HEK293 (cell line): ENCODE measurements at regions not wholly inside any gene's neighbourhood (a gene's known extent, or its start where the extent isn't known, plus 50 kb on each side); places are given as distances from the start of the nearest gene placed in this dataset.

Experiments used
- HOXA7 ChIP-seq: sonication (generic); formaldehyde crosslinking; IDR thresholded peaks from 2 replicates; pipeline ENCODE4 v1.8.1; 2022; ENCODE audit warnings: missing genetic modification reagents, borderline replicate concordance
- PBX3 ChIP-seq: sonication (generic); formaldehyde crosslinking; IDR thresholded peaks from 2 replicates; pipeline ENCODE4 v1.8.1; 2022; ENCODE audit warnings: mild to moderate bottlenecking, moderate library complexity, missing genetic modification reagents
- REPIN1 ChIP-seq: fragments of 450-650 bp; formaldehyde crosslinking; IDR thresholded peaks from 2 replicates; pipeline ENCODE4 v1.5.1; 2017; ENCODE audit warnings: missing biosample characterization, missing genetic modification characterization, low read depth
- ZBTB17 ChIP-seq: fragments of 450-650 bp; formaldehyde crosslinking; IDR thresholded peaks from 2 replicates; pipeline ENCODE4 v1.5.1; 2016; ENCODE audit warnings: missing biosample characterization, missing genetic modification characterization
- ZNF121 ChIP-seq: fragments of 450-650 bp; formaldehyde crosslinking; IDR thresholded peaks from 2 replicates; pipeline ENCODE4 v1.5.1; 2016; ENCODE audit warnings: missing biosample characterization, missing genetic modification characterization
- ZNF184 ChIP-seq: fragments of 450-650 bp; IDR thresholded peaks from 2 replicates; pipeline ENCODE4 v1.5.1; 2018; ENCODE audit warnings: missing biosample characterization, mild to moderate bottlenecking, missing genetic modification characterization
- ZNF223 ChIP-seq: fragments of 450-650 bp; formaldehyde crosslinking; IDR thresholded peaks from 2 replicates; pipeline ENCODE4 v1.5.1; 2016; ENCODE audit warnings: missing biosample characterization, missing genetic modification characterization
- ZNF335 ChIP-seq: fragments of 450-650 bp; formaldehyde crosslinking; conservative IDR thresholded peaks from 2 replicates; pipeline ENCODE4 v1.5.1; 2016; ENCODE audit warnings: missing biosample characterization, missing genetic modification characterization
- TF ChIP-seq, protein P1 (sequence below): fragments of 450-650 bp; formaldehyde crosslinking; IDR thresholded peaks from 2 replicates; pipeline ENCODE4 v1.5.0; 2017; ENCODE audit warnings: missing biosample characterization, missing genetic modification characterization, borderline replicate concordance
- TF ChIP-seq, protein P2 (sequence below): fragments of 450-650 bp; formaldehyde crosslinking; IDR thresholded peaks from 2 replicates; pipeline ENCODE4 v1.5.1; 2016; ENCODE audit warnings: missing biosample characterization, missing genetic modification characterization

DNA sequence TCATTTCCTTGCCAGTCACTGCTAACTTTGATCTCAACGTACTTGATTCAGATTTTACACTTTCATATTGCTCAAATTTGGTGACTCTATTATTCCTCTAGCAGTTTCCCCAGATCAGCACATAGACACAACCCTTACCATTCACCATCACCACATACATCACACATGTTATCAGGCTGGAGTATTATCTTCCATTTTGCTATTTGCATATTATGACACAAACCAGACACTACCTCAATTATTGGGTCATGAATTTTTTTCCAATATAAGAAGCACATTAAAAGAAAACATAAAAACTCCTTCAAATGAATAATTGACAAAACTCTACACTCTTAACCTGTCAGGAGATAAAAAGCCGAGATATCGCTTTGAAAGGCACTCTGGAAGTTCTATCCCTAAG, 1166.7 kb upstream of the B3GALT2 start:
- TF ChIP-seq ZNF184 (tag by site-specific recombination) = no peak
- no peak for TF ChIP-seq PBX3
- TF ChIP-seq ZNF335 (tag by site-specific recombination) = no peak
- no peak for TF ChIP-seq REPIN1
- TF ChIP-seq, protein P1, sequence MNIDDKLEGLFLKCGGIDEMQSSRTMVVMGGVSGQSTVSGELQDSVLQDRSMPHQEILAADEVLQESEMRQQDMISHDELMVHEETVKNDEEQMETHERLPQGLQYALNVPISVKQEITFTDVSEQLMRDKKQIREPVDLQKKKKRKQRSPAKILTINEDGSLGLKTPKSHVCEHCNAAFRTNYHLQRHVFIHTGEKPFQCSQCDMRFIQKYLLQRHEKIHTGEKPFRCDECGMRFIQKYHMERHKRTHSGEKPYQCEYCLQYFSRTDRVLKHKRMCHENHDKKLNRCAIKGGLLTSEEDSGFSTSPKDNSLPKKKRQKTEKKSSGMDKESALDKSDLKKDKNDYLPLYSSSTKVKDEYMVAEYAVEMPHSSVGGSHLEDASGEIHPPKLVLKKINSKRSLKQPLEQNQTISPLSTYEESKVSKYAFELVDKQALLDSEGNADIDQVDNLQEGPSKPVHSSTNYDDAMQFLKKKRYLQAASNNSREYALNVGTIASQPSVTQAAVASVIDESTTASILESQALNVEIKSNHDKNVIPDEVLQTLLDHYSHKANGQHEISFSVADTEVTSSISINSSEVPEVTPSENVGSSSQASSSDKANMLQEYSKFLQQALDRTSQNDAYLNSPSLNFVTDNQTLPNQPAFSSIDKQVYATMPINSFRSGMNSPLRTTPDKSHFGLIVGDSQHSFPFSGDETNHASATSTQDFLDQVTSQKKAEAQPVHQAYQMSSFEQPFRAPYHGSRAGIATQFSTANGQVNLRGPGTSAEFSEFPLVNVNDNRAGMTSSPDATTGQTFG = no peak
- TF ChIP-seq, protein P2, sequence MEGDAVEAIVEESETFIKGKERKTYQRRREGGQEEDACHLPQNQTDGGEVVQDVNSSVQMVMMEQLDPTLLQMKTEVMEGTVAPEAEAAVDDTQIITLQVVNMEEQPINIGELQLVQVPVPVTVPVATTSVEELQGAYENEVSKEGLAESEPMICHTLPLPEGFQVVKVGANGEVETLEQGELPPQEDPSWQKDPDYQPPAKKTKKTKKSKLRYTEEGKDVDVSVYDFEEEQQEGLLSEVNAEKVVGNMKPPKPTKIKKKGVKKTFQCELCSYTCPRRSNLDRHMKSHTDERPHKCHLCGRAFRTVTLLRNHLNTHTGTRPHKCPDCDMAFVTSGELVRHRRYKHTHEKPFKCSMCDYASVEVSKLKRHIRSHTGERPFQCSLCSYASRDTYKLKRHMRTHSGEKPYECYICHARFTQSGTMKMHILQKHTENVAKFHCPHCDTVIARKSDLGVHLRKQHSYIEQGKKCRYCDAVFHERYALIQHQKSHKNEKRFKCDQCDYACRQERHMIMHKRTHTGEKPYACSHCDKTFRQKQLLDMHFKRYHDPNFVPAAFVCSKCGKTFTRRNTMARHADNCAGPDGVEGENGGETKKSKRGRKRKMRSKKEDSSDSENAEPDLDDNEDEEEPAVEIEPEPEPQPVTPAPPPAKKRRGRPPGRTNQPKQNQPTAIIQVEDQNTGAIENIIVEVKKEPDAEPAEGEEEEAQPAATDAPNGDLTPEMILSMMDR (tag by site-specific recombination) = no peak
- no peak for TF ChIP-seq ZNF223 (tag by site-specific recombination)
- TF ChIP-seq HOXA7 (CRISPR knock-in tag) = no peak
- no peak for TF ChIP-seq ZNF121 (tag by site-specific recombination)
- TF ChIP-seq ZBTB17 (tag by site-specific recombination) = no peak
